NCI-H226 (cell line): ENCODE measurements at regions not wholly inside any gene's neighbourhood (a gene's known extent, or its start where the extent isn't known, plus 50 kb on each side); places are given as distances from the start of the nearest gene placed in this dataset.
"Not testable (repeated sequence)": the region's sequence is repeated elsewhere in the genome, so short reads cannot be mapped to it uniquely, and the experiment has no call there.

Experiments used
- DNase-seq: peaks from one replicate; pipeline ENCODE4 v3.0.0-alpha.2; 2015

DNA sequence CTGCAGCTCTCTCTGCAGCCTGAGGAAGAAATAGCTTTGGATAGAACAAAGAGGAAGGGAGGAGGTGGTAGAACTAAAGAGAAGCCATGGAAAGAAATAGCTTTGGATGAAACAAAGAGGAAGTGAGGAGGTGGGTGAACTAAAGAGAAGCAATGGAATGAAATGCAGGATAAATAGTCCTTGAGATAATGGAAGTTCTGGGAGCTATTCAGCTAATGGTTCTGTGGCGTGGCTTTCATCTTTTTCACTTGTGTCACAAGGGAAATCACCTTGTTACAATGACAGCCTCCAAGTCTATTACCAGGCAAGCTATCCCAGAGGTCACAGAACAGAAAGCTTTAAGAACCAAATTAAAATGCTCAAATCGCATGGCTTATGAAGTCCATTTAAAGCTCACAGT lies 141.3 kb upstream of the ARG1 start:
- DNase-seq: no peak

- no peak for DNase-seq
Measured at GRCh38 chr6:131433927-131434326, 139.1 kb upstream of the ARG1 start.

GRCh38 chr6:131436358-131436757 lies 136.7 kb upstream of the ARG1 start:
- no peak for DNase-seq

DNA sequence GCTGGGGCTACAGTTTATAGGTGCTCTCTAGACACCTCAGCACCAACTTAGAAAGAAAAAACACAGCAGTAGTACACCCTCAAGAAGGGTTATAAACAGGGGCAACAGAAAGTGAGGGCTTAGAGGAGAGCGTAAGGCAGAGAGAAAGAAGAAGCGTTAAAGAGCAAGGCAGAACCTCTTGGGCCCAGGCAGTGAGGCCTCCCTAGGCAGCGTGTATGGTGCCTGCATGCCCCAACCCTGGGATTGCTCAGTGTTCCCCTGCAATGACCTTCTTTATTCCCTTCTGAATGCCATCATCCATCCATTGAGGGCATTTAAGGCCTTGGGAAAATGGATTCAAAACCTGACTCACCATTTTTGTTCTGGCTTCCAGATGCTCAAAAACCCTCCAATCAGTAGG lies 130.0 kb upstream of the ARG1 start:
- DNase-seq: no peak

- DNase-seq: no peak
Measured at GRCh38 chr6:131443514-131443913, 129.5 kb upstream of the ARG1 start.

- not testable (repeated sequence) for DNase-seq
Measured at GRCh38 chr6:131445356-131445755, 127.7 kb upstream of the ARG1 start.

DNA sequence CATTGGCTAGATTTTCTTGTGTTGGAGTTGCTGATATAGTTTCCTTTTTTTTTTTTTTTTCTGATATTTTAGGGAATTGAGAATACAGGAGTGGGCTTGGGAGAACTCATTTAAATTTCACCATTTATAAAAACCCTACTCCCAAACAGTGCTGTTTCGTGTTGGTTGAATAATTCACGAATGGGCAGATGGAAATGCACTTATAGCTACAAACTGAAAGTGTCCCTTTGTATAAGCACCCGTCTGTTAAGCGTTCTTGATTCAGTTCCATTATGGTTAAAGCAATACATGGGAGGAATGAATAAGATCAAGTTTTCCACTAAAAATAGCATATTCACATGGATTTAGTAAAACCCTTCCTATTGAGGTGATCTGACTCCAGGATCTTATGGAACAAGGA lies 122.2 kb upstream of the ARG1 start:
- DNase-seq: no peak

GRCh38 chr6:131451321-131452144 lies 121.5 kb upstream of the ARG1 start:
- DNase-seq: no peak

DNA sequence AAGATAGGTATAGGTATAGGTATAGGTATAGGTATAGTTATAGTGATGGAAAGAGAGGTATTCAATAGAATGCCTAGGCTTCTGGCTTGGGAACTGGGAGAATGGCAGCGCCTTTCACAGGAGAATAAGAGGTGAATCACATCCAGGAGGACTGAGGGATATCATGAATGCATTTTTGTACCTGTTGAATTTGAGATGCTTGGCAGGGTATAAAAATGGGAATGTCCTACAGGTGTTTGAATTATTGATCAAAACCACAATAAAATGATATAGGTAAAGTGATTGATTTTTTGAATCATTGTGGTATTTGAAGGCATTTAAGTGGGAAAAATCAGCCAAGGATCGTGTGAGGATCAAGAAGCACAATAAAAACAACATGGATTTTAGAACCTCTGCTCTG lies 119.2 kb upstream of the ARG1 start:
- DNase-seq: no peak

- DNase-seq: no peak
Measured at GRCh38 chr6:131456565-131456964, 116.5 kb upstream of the ARG1 start.

- DNase-seq: no peak
Measured at GRCh38 chr6:131459005-131459404, 114.0 kb upstream of the ARG1 start.

DNA sequence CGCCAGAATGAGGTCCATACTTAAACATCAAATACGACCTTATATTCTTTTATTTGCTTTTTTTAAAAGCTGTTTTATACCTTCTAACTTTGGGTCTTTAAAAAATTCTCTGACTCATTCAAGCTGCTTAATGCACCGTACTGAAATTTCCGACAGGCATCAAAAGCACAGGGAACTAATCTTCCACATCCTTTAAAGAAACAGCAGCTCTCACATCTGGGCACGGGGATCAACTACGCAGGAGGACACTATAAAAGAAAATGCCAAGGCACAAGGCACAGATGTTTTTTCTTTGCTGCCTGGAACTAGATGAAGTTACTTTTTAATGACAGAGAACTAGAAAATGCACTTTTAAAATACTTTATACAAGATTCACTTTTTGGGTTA lies 112.4 kb upstream of the ARG1 start:
- DNase-seq: no peak

DNA sequence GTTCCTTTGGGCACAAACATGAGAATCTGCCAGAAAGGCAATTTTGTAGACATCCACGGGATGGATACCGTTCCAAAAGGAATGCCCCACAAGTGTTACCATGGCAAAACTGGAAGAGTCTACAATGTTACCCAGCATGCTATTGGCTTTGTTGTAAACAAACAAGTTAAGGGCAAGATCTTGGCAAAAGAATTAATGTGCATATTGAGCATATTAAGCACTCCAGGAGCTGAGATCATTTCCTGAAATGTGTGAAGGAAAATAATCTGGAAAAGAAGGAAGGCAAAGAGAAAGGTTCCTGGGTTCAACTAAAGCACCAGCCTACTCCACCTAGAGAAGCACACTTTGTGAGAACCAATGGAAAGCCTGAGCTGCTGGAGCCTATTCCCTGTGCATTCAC lies 103.9 kb upstream of the ARG1 start:
- DNase-seq: no peak

GRCh38 chr6:131470534-131470933 lies 102.5 kb upstream of the ARG1 start:
- DNase-seq: no peak

DNA sequence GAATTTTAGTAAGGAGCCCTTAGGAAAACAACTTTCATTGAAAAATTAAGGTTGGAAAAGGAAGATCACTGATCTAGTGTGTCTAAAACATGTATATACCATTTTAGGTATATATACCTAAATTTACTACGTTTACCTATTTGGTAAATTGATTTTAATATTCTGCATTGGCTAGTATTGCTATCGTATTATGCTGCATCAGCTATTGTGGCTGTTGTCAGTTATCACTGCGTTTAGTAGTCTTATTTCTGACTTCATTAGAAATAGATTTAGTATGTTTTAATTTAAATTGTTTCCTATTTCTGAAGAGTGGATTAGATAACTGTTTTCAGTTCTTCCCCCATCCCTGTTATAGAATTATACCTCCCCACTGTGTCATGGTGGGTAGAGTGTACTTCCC lies 101.7 kb upstream of the ARG1 start:
- DNase-seq: no peak

GRCh38 chr6:131473303-131473702 lies 99.7 kb upstream of the ARG1 start:
- DNase-seq: not testable (repeated sequence)

GRCh38 chr6:131476362-131476761 lies 96.7 kb upstream of the ARG1 start:
- DNase-seq: no peak

GRCh38 chr6:131478740-131479211 lies 94.2 kb upstream of the ARG1 start:
- not testable (repeated sequence) for DNase-seq

- DNase-seq: no peak
Measured at GRCh38 chr6:131486608-131487007, 86.4 kb upstream of the ARG1 start.

DNA sequence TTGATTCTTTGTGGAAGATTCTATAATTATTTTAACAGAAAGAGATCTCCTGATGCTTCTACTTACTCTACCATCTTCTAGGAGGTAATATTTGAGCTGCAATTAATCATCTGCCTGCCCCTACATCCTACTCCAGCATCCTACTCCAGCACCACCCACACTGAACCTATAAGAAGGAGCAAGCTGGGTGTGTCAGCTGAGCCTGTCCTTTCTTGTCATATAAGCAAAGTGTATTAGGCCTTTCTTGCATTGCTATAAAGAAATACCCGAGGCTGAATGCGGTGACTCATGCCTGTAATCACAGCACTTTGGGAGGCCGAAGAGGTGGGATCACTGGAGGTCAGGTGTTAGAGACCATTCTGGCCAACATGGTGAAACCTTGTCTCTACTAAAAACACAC lies 84.2 kb upstream of the ARG1 start:
- no peak for DNase-seq

DNA sequence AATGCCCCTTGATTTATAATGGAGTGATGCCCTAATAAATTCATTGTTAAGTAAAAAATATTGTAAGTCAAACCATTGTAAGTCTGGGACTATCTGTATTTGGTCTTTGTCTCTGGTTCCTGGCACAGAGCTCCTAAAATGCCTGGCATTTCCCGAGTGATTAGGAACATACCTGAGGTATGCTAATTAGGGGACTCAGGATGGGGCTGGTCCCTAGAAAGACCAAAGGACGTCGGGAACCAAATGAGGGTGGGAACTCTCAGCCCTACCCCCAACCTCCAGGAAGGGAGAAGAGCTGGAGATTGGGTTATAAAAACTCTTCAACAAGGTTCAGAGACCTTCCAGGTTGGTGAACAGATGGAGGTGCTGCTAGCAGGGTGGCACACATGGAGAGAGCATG lies 82.6 kb upstream of the ARG1 start:
- DNase-seq: no peak

DNA sequence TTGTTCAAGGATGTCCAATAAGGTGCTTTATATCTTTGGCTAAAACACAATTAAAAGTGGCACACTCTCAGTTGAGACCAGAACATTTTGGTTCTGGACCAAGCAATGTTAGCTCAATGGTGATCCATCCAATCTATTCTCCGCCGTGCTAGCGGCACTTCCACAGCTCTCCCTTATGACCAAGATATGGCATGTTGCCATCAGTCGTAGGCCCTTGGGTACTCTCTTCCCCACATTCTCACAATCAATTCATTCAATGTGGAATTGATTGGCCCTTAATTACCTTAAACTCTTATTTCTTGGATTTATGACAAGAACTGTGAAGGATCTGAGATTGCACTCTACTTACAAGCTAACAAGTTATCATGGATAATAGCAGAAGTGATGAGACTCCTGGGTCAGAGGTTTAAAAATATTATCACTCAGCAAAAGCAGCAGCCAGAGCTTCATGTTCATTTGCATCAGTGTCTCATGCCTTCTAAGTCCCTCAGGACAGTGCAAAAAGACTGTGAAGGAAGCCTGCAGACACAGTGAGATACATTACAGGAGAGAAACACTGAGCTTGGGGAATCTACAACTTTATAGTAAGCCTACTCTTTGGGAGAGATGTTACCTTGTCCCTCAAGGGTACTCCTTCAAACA lies 80.0 kb upstream of the ARG1 start:
- no peak for DNase-seq

GRCh38 chr6:131504387-131504786 lies 68.6 kb upstream of the ARG1 start:
- DNase-seq: not testable (repeated sequence)

DNA sequence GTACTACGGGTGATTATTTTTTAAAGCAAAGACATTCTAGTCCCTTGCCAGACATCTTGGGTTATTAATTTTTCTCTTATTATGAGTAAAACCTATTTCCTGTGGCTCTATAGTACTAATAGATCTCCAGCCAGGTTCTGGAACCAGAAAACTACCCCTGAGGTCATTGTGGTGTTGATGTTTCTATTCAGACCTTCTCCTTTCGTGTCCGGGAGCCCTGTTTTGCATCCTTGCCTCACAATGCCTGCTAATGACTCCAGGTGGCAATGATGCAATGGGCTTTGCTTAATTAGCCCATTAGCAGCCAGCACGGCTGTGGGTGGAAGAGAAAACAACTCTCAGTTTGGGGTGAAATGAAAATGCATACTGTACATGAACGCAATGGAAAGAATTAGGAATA lies 62.9 kb upstream of the ARG1 start:
- no peak for DNase-seq

GRCh38 chr6:131510591-131510990 lies 62.4 kb upstream of the ARG1 start:
- no peak for DNase-seq
